GM19452 (cell line): ENCODE measurements at regions not wholly inside any gene's neighbourhood (a gene's known extent, or its start where the extent isn't known, plus 50 kb on each side); places are given as distances from the start of the nearest gene placed in this dataset.

ENCODE experiments used
- ATAC-seq: cut with Tn5 transposase; IDR thresholded peaks from one replicate; pipeline ENCODE4 v1.9.1; 2021; ENCODE audit not compliant: unreplicated experiment

DNA sequence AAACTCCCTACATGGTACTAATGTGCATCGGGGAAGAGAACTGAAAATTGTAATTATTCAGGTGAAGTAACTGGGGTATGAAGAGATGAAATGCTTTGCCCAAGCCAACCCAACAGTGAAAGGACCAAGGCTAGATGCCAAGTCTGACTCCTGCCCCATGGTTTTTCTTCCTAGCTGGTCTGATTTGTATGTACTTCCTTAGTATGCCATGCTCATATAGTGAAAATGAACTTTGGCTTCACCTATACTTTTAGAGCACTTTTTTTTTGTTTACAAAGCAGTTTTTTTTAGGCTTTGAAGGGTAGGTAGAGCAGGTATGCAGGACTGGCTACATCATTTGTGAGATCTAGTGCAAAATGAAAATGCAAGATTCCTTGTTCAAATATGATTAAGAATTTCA lies 359.4 kb upstream of the RIOK2 start:
- no peak for ATAC-seq

DNA sequence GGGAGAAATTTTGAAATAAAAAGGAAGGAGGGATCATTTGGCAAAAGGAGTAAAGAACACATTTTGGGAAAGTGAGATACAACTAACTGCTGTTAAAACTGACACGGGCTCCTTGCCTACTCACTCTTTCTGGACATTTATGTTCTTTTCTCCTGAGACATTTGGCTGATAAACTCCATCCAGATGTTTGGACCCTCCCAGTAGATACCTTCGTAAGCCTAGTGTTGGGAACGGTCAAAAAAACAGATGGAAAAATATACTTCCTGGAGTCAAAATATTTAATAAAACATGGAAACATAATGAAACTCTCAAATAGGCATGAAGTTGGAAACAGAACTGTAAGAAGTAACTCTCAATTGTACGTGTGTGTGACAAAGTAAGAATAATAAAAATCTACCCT lies 360.1 kb upstream of the RIOK2 start:
- ATAC-seq, result no peak

GRCh38 chr5:97544240-97544639 lies 361.2 kb upstream of the RIOK2 start:
- no peak for ATAC-seq

GRCh38 chr5:97544678-97545077 lies 361.6 kb upstream of the RIOK2 start:
- no peak for ATAC-seq

DNA sequence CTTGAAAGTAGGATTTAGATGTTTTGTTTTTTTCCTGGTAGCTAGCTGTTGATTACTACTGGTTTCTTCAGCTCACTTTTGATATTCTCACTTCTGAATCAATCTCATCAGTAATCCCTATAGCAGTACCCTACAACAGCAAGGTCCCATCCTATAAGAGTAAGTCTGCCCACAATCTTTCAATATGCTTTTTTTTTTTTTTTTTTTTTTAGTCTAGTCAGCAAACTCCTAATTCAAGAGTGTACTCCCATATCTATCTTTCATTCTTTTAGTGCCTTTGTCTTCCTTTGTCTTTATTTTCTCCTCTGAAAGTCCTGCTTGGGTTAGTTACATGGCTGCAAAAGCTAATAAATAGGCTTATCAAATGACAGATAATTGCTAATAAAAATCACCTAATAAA lies 362.4 kb upstream of the RIOK2 start:
- no peak for ATAC-seq

DNA sequence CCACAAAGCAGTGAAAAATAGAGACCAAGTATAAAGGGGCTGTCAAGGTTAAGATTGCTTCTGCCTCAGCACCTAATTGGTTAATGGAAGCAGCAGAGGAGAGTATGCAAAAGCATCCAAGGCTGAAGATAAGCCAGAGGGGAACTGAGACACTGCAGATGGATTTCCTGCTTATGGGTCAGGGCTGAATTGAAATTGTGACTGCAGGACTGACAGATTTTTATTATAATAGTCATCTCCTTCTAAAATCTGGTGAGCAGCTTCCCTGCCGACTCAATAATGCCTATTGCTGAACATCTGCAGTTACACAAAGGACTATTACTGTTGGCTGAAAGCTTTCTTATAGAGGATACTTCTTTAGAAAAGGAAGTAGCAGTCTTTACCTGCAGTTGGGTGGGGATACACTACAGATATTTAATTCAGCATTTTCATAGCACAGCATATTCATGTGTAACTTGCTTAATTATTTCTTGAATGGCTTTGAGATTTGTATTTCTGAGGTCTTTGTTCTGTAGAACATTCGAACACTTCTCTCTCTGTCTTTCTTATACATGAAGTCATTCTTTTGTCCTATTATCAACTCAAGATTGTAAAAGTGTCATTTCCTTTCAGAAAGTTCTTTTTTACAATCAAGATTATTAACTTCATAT lies 363.0 kb upstream of the RIOK2 start:
- no peak for ATAC-seq

- no peak for ATAC-seq
Observed at GRCh38 chr5:97547430-97547829, 364.4 kb upstream of the RIOK2 start.

GRCh38 chr5:97547999-97548738 lies 365.1 kb upstream of the RIOK2 start:
- ATAC-seq, result peak; percentile 75

DNA sequence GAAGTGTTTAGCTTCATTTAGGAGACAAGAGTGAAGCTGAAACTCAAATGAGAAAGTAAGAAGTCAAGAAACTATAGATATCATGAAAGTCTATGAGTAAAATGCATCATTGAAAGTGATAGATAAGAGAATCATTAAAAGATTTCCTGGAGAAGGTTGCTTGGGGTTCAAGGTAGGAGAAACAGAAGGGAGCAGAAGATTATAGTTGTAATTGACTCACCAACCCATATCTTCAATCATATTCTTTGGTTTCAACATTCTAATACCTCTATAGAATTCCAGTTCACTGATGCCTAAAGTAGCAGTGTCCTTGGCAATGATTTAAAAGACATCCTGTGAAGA lies 365.7 kb upstream of the RIOK2 start:
- ATAC-seq, result no peak

- ATAC-seq, result no peak
Observed at GRCh38 chr5:97549496-97549895, 366.4 kb upstream of the RIOK2 start.

DNA sequence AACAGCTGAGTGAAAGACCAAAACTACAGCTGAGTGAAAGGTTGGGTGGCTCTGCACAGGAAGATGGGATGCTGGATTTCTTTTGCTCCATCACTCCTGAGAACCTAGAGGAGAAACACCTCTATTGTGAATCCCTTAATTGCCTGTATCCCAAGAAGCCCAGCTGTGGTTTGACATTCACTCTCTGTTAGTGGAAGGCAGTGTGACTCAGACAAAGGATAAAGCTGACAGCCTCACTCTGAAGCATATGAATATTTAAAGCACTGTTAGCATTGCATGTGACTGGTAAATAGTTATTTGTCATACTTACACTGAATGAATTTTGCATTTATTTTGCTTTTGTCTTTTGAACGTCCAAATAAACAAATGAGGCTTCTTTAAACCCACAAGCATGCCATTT lies 367.1 kb upstream of the RIOK2 start:
- no peak for ATAC-seq

DNA sequence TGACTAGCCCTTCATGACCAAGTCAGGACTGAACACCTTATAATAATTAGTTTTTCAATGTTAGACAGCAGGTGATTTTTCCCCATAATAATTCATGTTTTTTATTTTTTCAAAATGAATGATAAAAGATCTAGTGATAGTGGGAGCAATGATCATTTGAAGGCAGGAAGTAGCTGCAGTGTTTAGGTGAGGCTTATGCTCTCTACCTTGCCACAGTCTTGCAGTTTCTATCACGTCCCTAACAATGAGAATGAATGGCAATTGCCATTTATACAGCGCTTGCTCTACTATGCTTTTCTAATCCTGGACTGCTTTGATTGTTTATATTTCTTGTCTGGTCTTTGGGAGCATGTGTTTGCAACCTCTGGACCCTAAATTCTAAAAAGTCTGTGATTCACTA lies 367.8 kb upstream of the RIOK2 start:
- no peak for ATAC-seq

GRCh38 chr5:97553604-97554452 lies 370.8 kb upstream of the RIOK2 start:
- no peak for ATAC-seq

- no peak for ATAC-seq
Observed at GRCh38 chr5:97554977-97555643, 372.1 kb upstream of the RIOK2 start.

DNA sequence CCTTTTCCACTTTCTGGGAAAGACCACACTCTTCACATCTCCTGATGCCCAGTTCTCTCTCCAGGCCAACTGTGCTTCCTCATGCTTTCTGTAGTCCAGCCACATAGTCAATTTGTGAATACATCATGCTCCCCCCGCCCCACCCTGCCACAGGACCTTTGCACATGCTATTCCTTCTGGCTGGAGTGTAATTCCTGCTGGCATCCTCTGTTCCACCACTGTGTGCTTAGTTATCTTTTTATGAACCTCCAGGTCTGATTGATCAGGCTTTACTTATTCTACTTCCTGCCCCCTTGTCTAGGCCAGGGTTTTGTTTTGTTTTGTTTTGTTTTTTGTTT lies 372.6 kb upstream of the RIOK2 start:
- ATAC-seq, result no peak

GRCh38 chr5:97559827-97560598 lies 377.0 kb upstream of the RIOK2 start:
- ATAC-seq, result no peak

- no peak for ATAC-seq
Observed at GRCh38 chr5:97560599-97560993, 377.5 kb upstream of the RIOK2 start.

DNA sequence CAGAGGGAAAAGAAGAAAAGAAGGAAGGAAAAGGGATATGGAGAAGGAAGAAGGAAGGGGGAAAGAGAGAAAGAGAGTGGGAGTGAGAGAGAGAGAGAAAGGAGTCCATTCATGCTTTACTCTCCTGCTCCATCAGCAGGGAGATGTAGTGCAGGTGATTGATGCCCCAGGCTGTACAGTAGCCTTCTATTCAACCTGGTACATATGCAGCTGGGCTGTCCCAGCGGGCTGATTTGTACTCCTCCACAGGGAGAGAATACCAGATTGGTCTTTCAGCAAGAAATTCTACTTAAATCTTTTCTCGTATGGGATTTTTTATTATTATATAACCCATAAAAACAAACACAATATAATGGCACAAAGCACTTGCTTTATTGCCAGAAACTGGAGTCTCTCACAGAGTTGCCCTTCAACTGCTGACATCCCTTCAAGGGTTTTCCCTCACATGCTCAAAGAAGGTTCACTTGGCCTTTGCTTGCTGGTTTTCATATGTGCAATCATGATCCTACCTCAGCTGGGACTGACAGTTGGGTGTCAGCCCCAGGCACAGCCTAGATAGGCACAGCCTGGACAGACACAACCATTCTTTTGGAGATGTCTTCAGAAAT lies 380.1 kb upstream of the RIOK2 start:
- ATAC-seq, result no peak

DNA sequence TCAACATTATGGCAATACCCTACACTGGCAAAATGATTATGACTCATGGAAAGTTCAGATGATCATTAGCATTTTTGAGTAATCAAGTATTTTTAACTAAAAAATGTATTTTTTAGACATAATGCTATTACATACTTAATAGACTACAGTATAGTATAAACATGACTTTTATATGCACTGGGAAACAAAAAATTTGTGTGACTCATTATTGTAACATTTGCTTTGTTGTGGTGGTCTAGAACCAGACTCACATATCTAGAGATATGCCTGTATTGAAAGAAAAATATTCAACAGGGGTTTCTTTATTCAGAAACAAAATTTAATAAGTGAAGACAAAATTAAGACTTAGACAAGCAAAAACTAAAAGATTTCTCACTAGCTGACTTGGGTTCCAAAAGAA lies 385.3 kb upstream of the RIOK2 start:
- no peak for ATAC-seq

- ATAC-seq, result no peak
Observed at GRCh38 chr5:97570242-97570641, 387.2 kb upstream of the RIOK2 start.

DNA sequence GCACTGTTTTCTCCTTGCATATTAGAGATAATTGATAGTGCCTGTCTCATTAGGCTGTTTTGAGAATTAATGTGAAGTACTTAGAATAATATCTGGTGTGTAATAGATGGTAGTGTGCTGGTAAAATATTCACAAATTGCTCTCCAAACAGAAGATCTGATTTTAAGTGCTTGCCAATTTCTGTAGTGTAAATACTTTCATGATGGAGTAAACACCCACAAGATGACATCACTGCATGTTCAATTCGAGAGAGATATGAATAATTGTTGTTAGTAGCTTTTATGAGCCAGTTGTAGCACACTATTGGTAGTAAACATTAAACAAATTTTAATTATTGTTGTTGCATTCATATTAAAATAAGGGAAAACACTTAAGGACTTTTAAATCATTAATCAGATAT lies 392.3 kb upstream of the RIOK2 start:
- no peak for ATAC-seq
